GM23338 (cell line): ENCODE measurements at regions not wholly inside any gene's neighbourhood (a gene's known extent, or its start where the extent isn't known, plus 50 kb on each side); places are given as distances from the start of the nearest gene placed in this dataset.

Experiments used
- EZH2 ChIP-seq: fragments of 200-600 bp; sonication (generic); IDR thresholded peaks from one replicate; pipeline ENCODE4 v1.8.0; 2017; ENCODE audit warnings: antibody characterized with exemption, mild to moderate bottlenecking, low read depth; ENCODE audit not compliant: unreplicated experiment
- JUNB ChIP-seq: IDR thresholded peaks from one replicate; pipeline ENCODE4 v1.6.1; 2016; ENCODE audit warnings: antibody characterized with exemption; ENCODE audit not compliant: unreplicated experiment
- NANOG ChIP-seq: IDR thresholded peaks from 2 replicates; pipeline ENCODE4 v1.6.1; 2016; ENCODE audit warnings: antibody characterized with exemption, borderline replicate concordance
- POLR2AphosphoS5 ChIP-seq: IDR thresholded peaks from 2 replicates; pipeline ENCODE4 v1.6.1; 2016; ENCODE audit warnings: antibody characterized with exemption, low read depth
- TF ChIP-seq, protein P1 (sequence below), 2 experiments: fragments of 200-600 bp in 1 of 2; sonication (generic) in 1 of 2; conservative IDR thresholded peaks; 2 replicates each; pipeline versions ENCODE4 v1.5.1 to v1.6.1; 2016 to 2017; ENCODE audit warnings: antibody characterized with exemption in 2 of 2, low read depth in 2 of 2, mild to moderate bottlenecking in 2 of 2, moderate library complexity in 1 of 2

- TF ChIP-seq, protein P1, sequence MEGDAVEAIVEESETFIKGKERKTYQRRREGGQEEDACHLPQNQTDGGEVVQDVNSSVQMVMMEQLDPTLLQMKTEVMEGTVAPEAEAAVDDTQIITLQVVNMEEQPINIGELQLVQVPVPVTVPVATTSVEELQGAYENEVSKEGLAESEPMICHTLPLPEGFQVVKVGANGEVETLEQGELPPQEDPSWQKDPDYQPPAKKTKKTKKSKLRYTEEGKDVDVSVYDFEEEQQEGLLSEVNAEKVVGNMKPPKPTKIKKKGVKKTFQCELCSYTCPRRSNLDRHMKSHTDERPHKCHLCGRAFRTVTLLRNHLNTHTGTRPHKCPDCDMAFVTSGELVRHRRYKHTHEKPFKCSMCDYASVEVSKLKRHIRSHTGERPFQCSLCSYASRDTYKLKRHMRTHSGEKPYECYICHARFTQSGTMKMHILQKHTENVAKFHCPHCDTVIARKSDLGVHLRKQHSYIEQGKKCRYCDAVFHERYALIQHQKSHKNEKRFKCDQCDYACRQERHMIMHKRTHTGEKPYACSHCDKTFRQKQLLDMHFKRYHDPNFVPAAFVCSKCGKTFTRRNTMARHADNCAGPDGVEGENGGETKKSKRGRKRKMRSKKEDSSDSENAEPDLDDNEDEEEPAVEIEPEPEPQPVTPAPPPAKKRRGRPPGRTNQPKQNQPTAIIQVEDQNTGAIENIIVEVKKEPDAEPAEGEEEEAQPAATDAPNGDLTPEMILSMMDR (conservative IDR thresholded peaks at IDR 0.05; ENCODE audit: low read depth in 2 of 2) = no peak
- TF ChIP-seq JUNB (no peak), EZH2 (no peak), POLR2AphosphoS5 (no peak), NANOG (no peak)
Measured at GRCh38 chr2:81363800-81364199, 1059.2 kb upstream of the LRRTM1 start.
